NCI-H2107 treated with DMSO at 0.1 percent for 48 hours (cell line): ENCODE measurements at regions not wholly inside any gene's neighbourhood (a gene's known extent, or its start where the extent isn't known, plus 50 kb on each side); places are given as distances from the start of the nearest gene placed in this dataset.

Experiments used
- DNase-seq: peaks from one replicate; lab custom pipeline; 2025; ENCODE audit not compliant: unreplicated experiment; lab: John Stamatoyannopoulos, UW

- no peak for DNase-seq
Measured at GRCh38 chr6:12648171-12648570, 68.4 kb upstream of the PHACTR1 start.

DNA sequence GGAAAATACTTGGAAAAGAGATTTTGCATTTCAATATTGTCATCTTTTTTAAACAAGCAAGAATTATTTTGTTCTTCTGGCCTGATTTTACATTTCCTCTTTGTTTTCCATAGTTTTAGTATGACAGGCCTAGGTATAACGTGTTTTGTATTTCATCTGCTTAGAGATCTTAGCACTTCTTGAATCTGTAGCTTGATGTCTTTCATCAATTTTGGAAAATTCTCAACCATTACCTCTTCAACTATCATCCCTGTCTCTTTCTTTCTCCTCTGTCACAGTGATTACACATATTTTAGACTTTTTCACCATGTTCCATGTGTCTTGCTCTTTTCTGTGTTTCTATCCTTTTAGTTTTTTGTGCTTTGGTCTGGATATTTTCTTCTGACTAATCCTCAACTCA is 67.2 kb upstream of the PHACTR1 start:
- no peak for DNase-seq

- no peak for DNase-seq
Measured at GRCh38 chr6:12653486-12653885, 63.1 kb upstream of the PHACTR1 start.

- no peak for DNase-seq
Measured at GRCh38 chr6:12654107-12654506, 62.5 kb upstream of the PHACTR1 start.

- no peak for DNase-seq
Measured at GRCh38 chr6:12654514-12654913, 62.1 kb upstream of the PHACTR1 start.

DNA sequence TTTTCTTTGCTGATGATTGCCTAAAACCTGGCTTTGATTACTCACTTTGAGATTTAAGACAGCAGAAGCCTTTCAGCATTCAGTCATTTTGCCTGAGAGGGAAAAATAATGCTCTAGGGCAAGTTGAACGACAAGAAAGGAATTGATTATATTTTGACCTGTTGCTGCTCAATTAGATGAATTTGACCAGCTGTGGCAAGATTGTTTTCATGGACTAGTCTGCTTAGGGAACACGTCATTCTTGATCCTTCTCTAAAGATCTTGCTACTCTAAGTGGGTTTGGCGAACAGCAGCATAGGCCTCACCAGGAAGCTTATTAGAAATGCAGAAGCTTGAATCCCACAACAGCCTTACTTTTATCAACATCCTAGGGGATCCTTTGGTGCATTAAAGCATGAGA is 59.7 kb upstream of the PHACTR1 start:
- DNase-seq = no peak

DNA sequence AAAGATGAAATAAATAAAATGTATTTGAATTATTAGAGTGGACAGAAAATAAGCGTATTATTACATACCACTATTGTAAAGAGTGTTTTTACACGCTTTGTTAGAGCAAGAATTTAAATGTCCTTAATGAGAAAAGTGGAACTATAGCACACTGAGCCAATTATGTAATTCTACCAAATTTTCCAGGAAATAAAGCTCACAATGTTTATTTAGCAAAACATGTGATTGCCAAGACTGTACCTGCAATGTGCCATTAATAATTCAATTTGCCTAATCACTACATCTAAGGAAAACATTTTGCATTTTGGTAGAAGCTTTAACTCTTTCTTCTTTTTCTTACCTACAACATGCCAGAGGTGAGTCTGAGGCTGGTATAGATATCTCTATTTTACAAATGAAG is 58.7 kb upstream of the PHACTR1 start:
- DNase-seq = no peak

DNA sequence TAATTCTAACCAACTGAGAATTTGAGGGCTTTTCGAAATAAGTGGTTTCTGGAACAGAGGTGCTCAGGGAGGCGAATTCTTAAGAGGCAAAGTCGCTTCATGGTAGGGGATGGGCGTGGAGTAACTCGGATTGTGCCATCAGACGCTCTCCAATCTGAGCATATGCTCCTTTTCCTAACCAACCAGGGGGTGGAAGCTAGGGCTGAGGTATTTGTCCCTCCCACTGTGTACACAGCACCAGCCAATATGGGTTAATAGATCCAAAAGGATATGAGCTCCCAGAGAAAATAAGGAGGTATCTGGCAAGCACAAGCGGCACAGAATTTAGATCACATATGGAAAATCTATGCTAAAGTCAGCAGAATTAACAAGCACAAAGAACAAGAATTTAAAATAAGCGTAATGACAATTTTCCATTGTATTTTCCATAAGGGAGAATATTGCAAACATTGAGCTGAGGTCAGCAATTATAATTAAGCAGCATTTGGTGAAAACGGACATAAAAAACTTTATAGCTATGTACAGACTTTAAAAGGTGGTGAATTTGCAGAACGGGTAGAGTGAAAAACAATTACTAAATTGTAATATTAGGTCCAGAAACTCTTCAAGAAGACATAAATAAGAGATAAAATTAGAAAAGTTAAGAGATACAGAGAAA is 55.0 kb upstream of the PHACTR1 start:
- DNase-seq = no peak
